IMR-90 (cell line): ENCODE measurements at regions not wholly inside any gene's neighbourhood (a gene's known extent, or its start where the extent isn't known, plus 50 kb on each side); places are given as distances from the start of the nearest gene placed in this dataset.

Experiments
- ATAC-seq: fragments of 200-7000 bp; cut with Tn5 transposase; 2 replicates; pipeline ENCODE4 v1.9.1; 2020; ENCODE audit warnings: low read depth, mild to moderate bottlenecking, moderate library complexity
- BruUV-seq: library from RNA; stranded (reverse); fragments of 400-500 nt; replicated peaks from 2 replicates; lab custom pipeline; 2021; lab: Mats Ljungman, UMichigan
- CTCF ChIA-PET: fragments of 300-600 bp; formaldehyde crosslinking; extraction: SDS; loops from one replicate; lab custom pipeline; 2021; ENCODE audit warnings: antibody characterized with exemption; lab: Yijun Ruan, JAX
- POLR2A ChIA-PET: fragments of 300-600 bp; sonication (Branson Sonifier 250); formaldehyde crosslinking; loops from one replicate; lab custom pipeline; 2022; ENCODE audit warnings: antibody characterized with exemption; ENCODE audit not compliant: unreplicated experiment; lab: Charles Lee
- DNase-seq: peaks from one replicate; pipeline ENCODE4 v3.0.0; 2013
- H2AFZ ChIP-seq: replicated peaks from 2 replicates; pipeline ENCODE3; 2013; ENCODE audit warnings: low read length, mild to moderate bottlenecking; ENCODE audit not compliant: poor library complexity
- H2AK5ac ChIP-seq: 2 replicates; pipeline ENCODE4 v1.6.1; 2013; ENCODE audit warnings: low read depth, low read length, inconsistent platforms
- H2AK9ac ChIP-seq: replicated peaks from 2 replicates; pipeline ENCODE3; 2013; ENCODE audit warnings: mild to moderate bottlenecking, low read depth, low read length, moderate library complexity; ENCODE audit not compliant: poor library complexity
- H2BK120ac ChIP-seq: 2 replicates; pipeline ENCODE4 v1.6.1; 2013; ENCODE audit warnings: low read depth, low read length, inconsistent platforms
- H2BK15ac ChIP-seq: 3 replicates; pipeline ENCODE4 v1.6.1; 2013; ENCODE audit warnings: low read depth, low read length, inconsistent platforms
- H2BK20ac ChIP-seq: 2 replicates; pipeline ENCODE4 v1.6.1; 2013; ENCODE audit warnings: low read depth, mild to moderate bottlenecking, inconsistent platforms, low read length, moderate library complexity
- H2BK5ac ChIP-seq: 2 replicates; pipeline ENCODE4 v1.6.1; 2013; ENCODE audit warnings: mild to moderate bottlenecking, low read depth, low read length, inconsistent platforms; ENCODE audit not compliant: poor library complexity, severe bottlenecking
- H3K14ac ChIP-seq: replicated peaks from 2 replicates; pipeline ENCODE4 v1.6.1; 2013; ENCODE audit warnings: low read depth, low read length, inconsistent platforms
- H3K18ac ChIP-seq: 2 replicates; pipeline ENCODE4 v1.6.1; 2013; ENCODE audit warnings: low read depth, low read length, control low read depth
- H3K23ac ChIP-seq: 2 replicates; pipeline ENCODE4 v1.6.1; 2013; ENCODE audit warnings: low read depth, low read length, inconsistent platforms
- H3K27ac ChIP-seq: 2 replicates; pipeline ENCODE4 v1.5.1; 2013; ENCODE audit warnings: mild to moderate bottlenecking, control low read depth, low read length; ENCODE audit not compliant: insufficient read depth
- H3K27me3 ChIP-seq: 2 replicates; pipeline ENCODE4 v1.6.1; 2013; ENCODE audit warnings: low read length; ENCODE audit not compliant: control insufficient read depth, insufficient read depth
- H3K36me3 ChIP-seq: 2 replicates; pipeline ENCODE4 v1.6.1; 2013; ENCODE audit warnings: low read length, mixed read lengths; ENCODE audit not compliant: control insufficient read depth, insufficient read depth
- H3K4ac ChIP-seq: 2 replicates; pipeline ENCODE4 v1.6.1; 2013; ENCODE audit warnings: low read depth, low read length, inconsistent platforms
- H3K4me1 ChIP-seq: 2 replicates; pipeline ENCODE4 v1.6.1; 2013; ENCODE audit warnings: low read length, mixed read lengths; ENCODE audit not compliant: control insufficient read depth, insufficient read depth
- H3K4me2 ChIP-seq: 2 replicates; pipeline ENCODE4 v1.6.1; 2013; ENCODE audit warnings: low read depth, mild to moderate bottlenecking, control low read depth, low read length, moderate library complexity
- H3K4me3 ChIP-seq: 2 replicates; pipeline ENCODE4 v1.5.1; 2013; ENCODE audit warnings: low read depth, mild to moderate bottlenecking, control low read depth, low read length, moderate library complexity; ENCODE audit not compliant: insufficient read depth
- H3K56ac ChIP-seq: 2 replicates; pipeline ENCODE4 v1.6.1; 2013; ENCODE audit warnings: low read length, inconsistent platforms; ENCODE audit not compliant: insufficient read depth; ENCODE audit errors: extremely low read depth
- H3K79me1 ChIP-seq, 2 experiments: 2 replicates each; pipeline ENCODE4 v1.6.1; 2013; ENCODE audit warnings: low read length in 2 of 2, inconsistent platforms in 1 of 2, low read depth in 1 of 2
- H3K9ac ChIP-seq: 2 replicates; pipeline ENCODE4 v1.6.1; 2013; ENCODE audit warnings: low read depth, low read length, control low read depth
- H3K9me1 ChIP-seq: 2 replicates; pipeline ENCODE4 v1.6.1; 2013; ENCODE audit warnings: low read length, inconsistent platforms; ENCODE audit not compliant: insufficient read depth
- H3K9me3 ChIP-seq: 2 replicates; pipeline ENCODE4 v1.6.1; 2013; ENCODE audit warnings: low read length; ENCODE audit not compliant: control insufficient read depth, insufficient read depth
- H4K20me1 ChIP-seq: 2 replicates; pipeline ENCODE4 v1.6.1; 2013; ENCODE audit warnings: low read length, inconsistent platforms; ENCODE audit not compliant: insufficient read depth
- H4K5ac ChIP-seq: 2 replicates; pipeline ENCODE4 v1.6.1; 2013; ENCODE audit warnings: mild to moderate bottlenecking, low read depth, low read length, control low read depth
- H4K8ac ChIP-seq, 2 experiments: 2 replicates each; pipeline ENCODE4 v1.6.1; 2013; ENCODE audit warnings: low read depth in 2 of 2, low read length in 2 of 2, control low read depth in 1 of 2, inconsistent platforms in 1 of 2
- H4K91ac ChIP-seq: 2 replicates; pipeline ENCODE4 v1.6.1; 2013; ENCODE audit warnings: low read depth, low read length, inconsistent platforms; ENCODE audit not compliant: insufficient read depth
- BHLHE40 ChIP-seq: fragments of 150-350 bp; IDR thresholded peaks from 2 replicates; pipeline ENCODE4 v1.6.1; 2016; ENCODE audit warnings: mild to moderate bottlenecking, low read depth, low read length
- CEBPB ChIP-seq: IDR thresholded peaks from 2 replicates; pipeline ENCODE4 v1.6.1; 2012; ENCODE audit warnings: low read depth, low read length, improper control_type of control experiment
- CHD1 ChIP-seq: IDR thresholded peaks from 2 replicates; pipeline ENCODE4 v1.6.1; 2012; ENCODE audit warnings: low read depth, low read length, improper control_type of control experiment
- CTCF ChIP-seq: conservative IDR thresholded peaks from 2 replicates; pipeline ENCODE4 v1.5.1; 2012; ENCODE audit warnings: mild to moderate bottlenecking, low read depth, low read length, improper control_type of control experiment
- ELK1 ChIP-seq: fragments of 150-350 bp; IDR thresholded peaks from 2 replicates; pipeline ENCODE4 v1.6.1; 2016; ENCODE audit warnings: low read depth, mild to moderate bottlenecking, low read length, moderate library complexity, borderline replicate concordance
- MAFK ChIP-seq: IDR thresholded peaks from 2 replicates; pipeline ENCODE4 v1.6.1; 2012; ENCODE audit warnings: low read depth, low read length, improper control_type of control experiment
- MAZ ChIP-seq: IDR thresholded peaks from 2 replicates; pipeline ENCODE4 v1.6.1; 2012; ENCODE audit warnings: low read depth, mild to moderate bottlenecking, low read length, improper control_type of control experiment, moderate library complexity, borderline replicate concordance
- MXI1 ChIP-seq: IDR thresholded peaks from 2 replicates; pipeline ENCODE4 v1.6.1; 2012; ENCODE audit warnings: low read depth, mild to moderate bottlenecking, low read length, moderate library complexity, borderline replicate concordance
- NFE2L2 ChIP-seq: fragments of 150-350 bp; IDR thresholded peaks from 2 replicates; pipeline ENCODE4 v1.6.1; 2016; ENCODE audit warnings: low read depth, mild to moderate bottlenecking, low read length
- POLR2A ChIP-seq: IDR thresholded peaks from 2 replicates; pipeline ENCODE4 v1.6.1; 2012; ENCODE audit warnings: mild to moderate bottlenecking, low read depth, low read length
- RAD21 ChIP-seq: IDR thresholded peaks from 2 replicates; pipeline ENCODE4 v1.6.1; 2012; ENCODE audit warnings: low read length, improper control_type of control experiment
- RCOR1 ChIP-seq: IDR thresholded peaks from 2 replicates; pipeline ENCODE4 v1.6.1; 2012; ENCODE audit warnings: mild to moderate bottlenecking, low read length, improper control_type of control experiment; ENCODE audit not compliant: insufficient replicate concordance
- RFX5 ChIP-seq: IDR thresholded peaks from 2 replicates; pipeline ENCODE4 v1.8.0; 2012; ENCODE audit warnings: low read depth, mild to moderate bottlenecking, low read length, moderate library complexity
- SMC3 ChIP-seq: fragments of 150-350 bp; IDR thresholded peaks from 2 replicates; pipeline ENCODE4 v1.6.1; 2016; ENCODE audit warnings: low read depth, mild to moderate bottlenecking, antibody characterized with exemption, low read length, moderate library complexity
- WGBS, 2 experiments: methylation state at CpG; one replicate each; pipeline versions ENCODE4 v1.1.5 to v1.1.7; 2013; ENCODE audit warnings: missing lambda C conversion rate in 2 of 2; ENCODE audit not compliant: insufficient read length in 1 of 2; ENCODE audit errors: extremely low coverage in 2 of 2; 5-methylcytosine and 5-hydroxymethylcytosine counted together
- dilution Hi-C: fragments of 300-500 bp; cut with HindIII; formaldehyde crosslinking; loops from one replicate; pipeline ENCODE4 v1.14.3; 2018; ENCODE audit warnings: low sequenced_read_pairs; ENCODE audit not compliant: unreplicated experiment
- in situ Hi-C: fragments of 300-500 bp; cut with MboI; formaldehyde crosslinking; loops from 3 replicates; pipeline ENCODE4 v1.14.3; 2019; ENCODE audit warnings: low sequenced_read_pairs, inconsistent platforms, mixed read lengths
- intact Hi-C: fragments of 100-400 bp; cut with micrococcal nuclease; formaldehyde crosslinking; loops from 2 replicates; pipeline ENCODE4 v1.10.0; 2022

- H3K9ac ChIP-seq, result no peak overlapping the region
- peak overlapping the region; percentile 66 for H3K14ac ChIP-seq
- peak overlapping the region; percentile 38 for H2AK9ac ChIP-seq
- CTCF ChIA-PET, result interaction anchor here (0.9 kb wide), 1 partner anchor 49 kb away, joined by 3 read pairs; no protein-coding TSS in a partner anchor
- H4K8ac ChIP-seq, result peak overlapping the region; percentile 58 to 79; a peak in 3 of 4 replicates
- peaks cover 17% of the 10 kb centered on the region for H3K4me1 ChIP-seq
- no peak overlapping the region for H3K56ac ChIP-seq
- no peak for TF ChIP-seq MAZ
- no peak for TF ChIP-seq NFE2L2
- TF ChIP-seq CEBPB, result no peak
- TF ChIP-seq RCOR1, result no peak
- TF ChIP-seq BHLHE40, result no peak
- TF ChIP-seq MAFK, result no peak
- no peak for TF ChIP-seq RFX5
- TF ChIP-seq CTCF, result no peak
- TF ChIP-seq POLR2A, result no peak
- TF ChIP-seq SMC3, result no peak
- no peak for TF ChIP-seq ELK1
- no peak for TF ChIP-seq RAD21
- TF ChIP-seq MXI1, result no peak
- TF ChIP-seq CHD1, result no peak
- dilution Hi-C loops, result no loop called here
- in situ Hi-C loops, result no loop called here
- H4K91ac ChIP-seq, result peak overlapping the region; percentile 76
- H3K27me3 ChIP-seq, result no peaks in the 10 kb centered on the region
- no peaks in the 10 kb centered on the region for H4K20me1 ChIP-seq
- H2AFZ ChIP-seq, result peak overlapping the region; percentile 81
- peaks cover 0 to 13% of the 10 kb centered on the region in 2 experiments; a peak in 2 of 4 replicates for H3K79me1 ChIP-seq
- peak; percentile 31; the same call in 1 of the 2 replicates for ATAC-seq
- H3K23ac ChIP-seq, result peak overlapping the region; percentile 65; the same call in 1 of the 2 replicates
- H2BK15ac ChIP-seq, result peak overlapping the region; percentile 97; the same call in 2 of the 3 replicates
- peak overlapping the region; percentile 97 for H2BK120ac ChIP-seq
- no peaks in the 10 kb centered on the region for H3K9me3 ChIP-seq
- H3K18ac ChIP-seq, result peak overlapping the region; percentile 31; the same call in 1 of the 2 replicates
- no peaks in the 10 kb centered on the region for H3K36me3 ChIP-seq
- peak overlapping the region; percentile 93 for H2BK20ac ChIP-seq
- H3K4me2 ChIP-seq, result no peak overlapping the region
- peak; percentile 30 for DNase-seq
- H2AK5ac ChIP-seq, result peak overlapping the region; percentile 79
- no peak overlapping the region for H3K4me3 ChIP-seq
- H3K9me1 ChIP-seq, result peaks cover 24% of the 10 kb centered on the region
- WGBS, 2 experiments, result 35% methylated on average over 3 of the region's 3 CpGs; no CpG with 5 or more reads in 1 of the 2 experiments
- H4K5ac ChIP-seq, result peak overlapping the region; percentile 31; the same call in 1 of the 2 replicates
- intact Hi-C loops, result no loop called here
- H3K27ac ChIP-seq, result peak overlapping the region; percentile 2; the same call in 1 of the 2 replicates
- H2BK5ac ChIP-seq, result no peak overlapping the region
- no TSS peak for BruUV-seq
- peak overlapping the region; percentile 85 for H3K4ac ChIP-seq
- POLR2A ChIA-PET, result no interaction called here
These were observed 71.4 kb upstream of the ZNF438 start for GRCh38 chr10:31103112-31103511.
